ENCODE measurements at regions not wholly inside any gene's neighbourhood (a gene's known extent, or its start where the extent isn't known, plus 50 kb on each side); places are given as distances from the start of the nearest gene placed in this dataset.

- DNase-seq (ENCODE audit: extremely low read depth, insufficient read length): no peak
- Histone ChIP-seq H3K27me3 (replicated peaks; ENCODE audit: control insufficient read depth, insufficient read depth, low read length) (no peaks in the 10 kb centered on the region), H3K36me3 (ENCODE audit: control insufficient read depth, insufficient read depth, low read length) (no peaks in the 10 kb centered on the region), H3K4me3 (replicated peaks; ENCODE audit: low read depth, low read length) (no peak overlapping the region)
- TF ChIP-seq CTCF (IDR thresholded peaks at IDR 0.05; ENCODE audit: insufficient read depth, low read length, poor library complexity, severe bottlenecking): no peak
Measured at GRCh38 chr6:101013612-101014195, 132.6 kb upstream of the ASCC3 start.

GRCh38 chr6:101015541-101015940 lies 134.4 kb upstream of the ASCC3 start:
- no peaks in the 10 kb centered on the region for H3K36me3 ChIP-seq (ENCODE audit: control insufficient read depth, insufficient read depth, low read length)
- no peak for DNase-seq (ENCODE audit: extremely low read depth, insufficient read length)
- TF ChIP-seq CTCF (IDR thresholded peaks at IDR 0.05; ENCODE audit: insufficient read depth, low read length, poor library complexity, severe bottlenecking): no peak
- H3K27me3 ChIP-seq (replicated peaks; ENCODE audit: control insufficient read depth, insufficient read depth, low read length): no peaks in the 10 kb centered on the region
- no peak overlapping the region for H3K4me3 ChIP-seq (replicated peaks; ENCODE audit: low read depth, low read length)

GRCh38 chr6:101016163-101016562 lies 135.0 kb upstream of the ASCC3 start:
- no peak for DNase-seq (ENCODE audit: extremely low read depth, insufficient read length)
- H3K36me3 ChIP-seq (ENCODE audit: control insufficient read depth, insufficient read depth, low read length): no peaks in the 10 kb centered on the region
- H3K27me3 ChIP-seq (replicated peaks; ENCODE audit: control insufficient read depth, insufficient read depth, low read length): no peaks in the 10 kb centered on the region
- H3K4me3 ChIP-seq (replicated peaks; ENCODE audit: low read depth, low read length): no peak overlapping the region
- no peak for TF ChIP-seq CTCF (IDR thresholded peaks at IDR 0.05; ENCODE audit: insufficient read depth, low read length, poor library complexity, severe bottlenecking)

- no peak for DNase-seq (ENCODE audit: extremely low read depth, insufficient read length)
- no peak overlapping the region for H3K4me3 ChIP-seq (replicated peaks; ENCODE audit: low read depth, low read length)
- no peak for TF ChIP-seq CTCF (IDR thresholded peaks at IDR 0.05; ENCODE audit: insufficient read depth, low read length, poor library complexity, severe bottlenecking)
- no peaks in the 10 kb centered on the region for H3K27me3 ChIP-seq (replicated peaks; ENCODE audit: control insufficient read depth, insufficient read depth, low read length)
- no peaks in the 10 kb centered on the region for H3K36me3 ChIP-seq (ENCODE audit: control insufficient read depth, insufficient read depth, low read length)
Measured at GRCh38 chr6:101018157-101018556, 137.0 kb upstream of the ASCC3 start.

GRCh38 chr6:101021504-101021903 lies 140.4 kb upstream of the ASCC3 start:
- TF ChIP-seq CTCF (IDR thresholded peaks at IDR 0.05; ENCODE audit: insufficient read depth, low read length, poor library complexity, severe bottlenecking): no peak
- H3K36me3 ChIP-seq (ENCODE audit: control insufficient read depth, insufficient read depth, low read length): no peaks in the 10 kb centered on the region
- no peak overlapping the region for H3K4me3 ChIP-seq (replicated peaks; ENCODE audit: low read depth, low read length)
- DNase-seq (ENCODE audit: extremely low read depth, insufficient read length): no peak
- no peaks in the 10 kb centered on the region for H3K27me3 ChIP-seq (replicated peaks; ENCODE audit: control insufficient read depth, insufficient read depth, low read length)

- H3K4me3 ChIP-seq (replicated peaks; ENCODE audit: low read depth, low read length): no peak overlapping the region
- H3K27me3 ChIP-seq (replicated peaks; ENCODE audit: control insufficient read depth, insufficient read depth, low read length): no peaks in the 10 kb centered on the region
- no peak for DNase-seq (ENCODE audit: extremely low read depth, insufficient read length)
- TF ChIP-seq CTCF (IDR thresholded peaks at IDR 0.05; ENCODE audit: insufficient read depth, low read length, poor library complexity, severe bottlenecking): no peak
- H3K36me3 ChIP-seq (ENCODE audit: control insufficient read depth, insufficient read depth, low read length): no peaks in the 10 kb centered on the region
Measured at GRCh38 chr6:101042966-101043365, 161.8 kb upstream of the ASCC3 start.
